Stimulated activated CD4-positive, alpha-beta T cell treated with anti-CD3 and anti-CD28 coated beads, Interleukin-2, amount 100 ng/mL, for 24 hours (primary cell): ENCODE measurements at regions not wholly inside any gene's neighbourhood (a gene's known extent, or its start where the extent isn't known, plus 50 kb on each side); places are given as distances from the start of the nearest gene placed in this dataset.
A peak's percentile ranks its signal among the peaks of the same experiment; 100 is the strongest.
"Not testable (repeated sequence)": the region's sequence is repeated elsewhere in the genome, so short reads cannot be mapped to it uniquely, and the experiment has no call there.

Source experiments
- DNase-seq, 2 donors: peaks; one replicate each; pipeline ENCODE4 v3.0.0-alpha.2; 2020

DNA sequence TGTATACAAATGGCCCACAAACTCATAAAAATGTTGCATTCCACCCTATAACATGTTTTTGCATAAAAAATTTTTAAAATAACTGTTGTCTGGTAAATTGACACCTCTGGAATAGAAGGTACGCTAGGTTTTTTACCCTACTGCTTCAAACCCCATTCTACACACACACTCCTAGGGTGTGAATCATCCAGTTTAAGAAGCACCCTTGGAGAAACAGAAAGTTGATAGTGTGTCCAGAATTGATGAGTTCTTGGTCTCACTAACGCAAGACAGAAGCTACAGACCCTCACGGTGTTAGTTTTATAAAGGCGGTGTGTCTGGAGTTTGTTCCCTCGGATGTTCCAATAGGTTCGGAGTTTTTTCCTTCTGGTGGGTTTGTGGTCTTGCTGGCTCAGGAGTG is 158.5 kb downstream of the KLRB1 start:
- DNase-seq = no peak

DNA sequence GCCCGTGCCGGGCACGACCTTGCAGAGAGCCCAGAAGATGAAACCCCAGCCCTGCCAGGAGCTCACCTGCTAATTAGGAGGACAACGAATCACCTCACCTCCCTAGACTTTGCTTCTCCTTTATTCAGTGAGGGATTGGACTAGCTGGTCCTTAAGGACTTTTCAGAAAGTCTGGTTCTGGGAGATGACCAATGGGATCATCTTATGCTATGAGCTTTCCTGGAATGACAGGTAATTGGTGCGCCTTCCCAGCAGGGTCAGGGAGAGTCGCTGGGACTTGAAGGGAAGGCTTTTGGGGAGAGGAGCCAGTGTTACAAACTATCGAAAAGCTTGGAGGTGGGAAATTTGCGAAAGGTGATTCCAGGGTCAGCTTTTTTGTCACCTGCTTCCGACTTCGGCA is 159.1 kb downstream of the KLRB1 start:
- not testable (repeated sequence) for DNase-seq

DNA sequence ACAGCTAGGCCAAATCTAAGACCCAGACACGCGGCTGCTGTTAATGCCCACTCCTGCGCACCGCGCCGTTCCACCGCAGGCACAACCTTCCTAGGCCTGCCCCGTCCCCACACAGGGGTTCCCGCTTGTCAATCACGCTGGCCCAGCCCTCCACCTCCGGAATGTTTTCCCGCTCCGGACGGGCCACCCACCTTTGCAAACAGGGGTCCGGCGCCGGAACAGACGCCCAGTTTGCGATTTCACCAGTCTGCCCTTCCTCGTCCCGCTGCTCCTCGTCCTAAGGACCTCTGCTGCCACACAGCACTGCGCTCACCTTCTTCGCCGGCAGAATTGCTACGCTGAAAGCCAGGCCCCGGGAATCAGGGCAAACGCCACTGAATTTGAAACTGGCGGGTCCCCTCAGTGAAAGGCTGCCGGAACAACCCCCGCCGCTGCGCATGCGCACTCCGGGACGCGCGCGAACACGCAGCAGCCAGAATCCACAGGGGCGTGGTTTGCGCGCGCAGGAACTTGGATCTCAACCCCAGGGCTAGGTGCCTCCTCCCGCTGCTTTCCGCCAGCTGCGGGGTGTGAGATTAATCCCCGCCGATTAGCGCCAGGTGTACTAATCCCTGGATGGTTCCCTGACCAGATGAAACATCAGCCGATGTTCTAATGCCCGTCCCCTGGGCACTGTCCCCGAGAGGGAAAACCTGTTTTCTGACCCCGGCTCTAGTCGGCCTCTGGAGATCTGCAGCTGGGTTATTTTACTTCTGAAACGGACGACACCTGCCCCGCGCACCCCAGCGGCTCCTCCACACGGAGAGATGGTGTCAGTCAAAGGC is 159.7 kb downstream of the KLRB1 start:
- peak; percentile 91 to 92 for DNase-seq

DNA sequence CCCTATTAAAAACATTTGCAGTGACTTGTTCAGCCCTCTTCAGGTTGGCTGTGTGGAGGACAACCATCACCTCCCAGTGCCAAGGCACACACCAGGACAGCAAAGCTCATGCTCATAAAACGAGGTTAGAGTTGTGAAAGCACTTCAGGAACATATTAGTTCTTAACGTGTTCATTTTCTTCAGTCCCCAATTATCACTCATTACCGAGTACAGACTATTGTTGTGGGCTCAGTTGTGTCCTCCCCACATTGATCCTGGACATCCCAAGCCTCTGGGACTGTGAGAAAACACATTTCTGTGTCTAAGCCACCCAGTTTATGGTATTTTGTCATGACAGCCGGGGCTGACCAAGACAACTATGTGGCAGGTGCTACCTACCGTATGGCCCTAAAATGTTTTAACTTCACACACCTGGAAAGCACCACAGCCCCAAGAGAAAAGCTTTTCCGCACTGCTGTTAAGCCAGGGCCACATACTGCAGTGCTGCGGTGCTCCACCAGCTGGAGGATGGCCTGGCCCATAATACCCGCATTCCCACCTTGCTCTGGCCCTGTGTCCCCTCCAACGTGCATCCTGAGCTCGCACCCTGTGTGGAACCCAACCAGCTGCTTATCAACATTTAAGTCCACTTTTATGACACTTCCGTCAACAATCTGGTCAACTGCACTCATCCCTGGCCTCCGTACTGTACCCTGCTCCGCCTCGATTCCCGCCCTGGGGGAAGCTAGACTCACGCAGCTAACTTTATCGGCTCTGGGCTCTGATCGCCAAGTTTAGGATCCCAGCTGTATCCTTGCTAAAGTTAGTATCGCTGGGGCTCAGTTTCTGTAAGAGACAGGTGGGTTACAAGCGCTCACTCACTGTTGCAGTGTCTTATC is 160.6 kb downstream of the KLRB1 start:
- peak in 1 of 2 donors; percentile 30 for DNase-seq

DNA sequence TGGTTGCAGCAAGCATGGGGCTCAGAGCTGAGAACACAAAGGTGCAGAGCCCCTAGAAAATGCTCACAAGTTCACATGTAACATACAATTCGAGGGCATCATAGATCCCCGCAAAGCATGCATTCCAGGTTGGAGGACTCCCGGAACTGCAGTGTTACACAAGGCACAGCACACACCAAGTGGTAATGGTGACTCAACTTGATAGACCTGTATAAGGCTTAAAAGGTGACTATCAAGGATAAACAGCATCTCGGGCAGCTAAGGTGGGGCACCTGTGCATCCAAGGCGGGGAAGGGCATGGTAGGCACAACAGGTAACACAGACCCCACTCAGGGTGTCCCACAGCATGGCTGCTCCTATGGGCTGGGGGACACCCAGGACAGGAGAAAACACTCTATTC is 167.3 kb downstream of the KLRB1 start:
- DNase-seq = not testable (repeated sequence)

DNA sequence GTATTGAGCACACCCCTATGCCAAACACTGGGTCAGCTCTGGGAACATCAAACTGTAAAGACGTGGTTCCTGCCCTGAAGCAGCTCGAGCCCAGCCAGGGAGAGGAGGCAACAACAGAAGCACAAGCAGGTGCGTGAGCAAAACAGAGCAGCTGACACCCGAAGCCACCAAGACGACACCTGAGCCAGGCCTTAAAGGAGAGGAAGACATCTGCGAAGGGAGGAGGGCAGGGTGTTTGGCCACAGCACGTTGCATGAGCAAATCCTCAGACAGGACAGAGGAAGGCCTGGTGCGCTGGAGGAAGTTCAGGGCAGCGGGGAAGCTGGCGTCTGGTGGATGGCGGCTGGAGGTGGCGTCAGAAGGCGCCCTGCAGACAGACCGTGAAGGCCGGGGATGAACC is 172.0 kb downstream of the KLRB1 start:
- DNase-seq = not testable (repeated sequence)

DNA sequence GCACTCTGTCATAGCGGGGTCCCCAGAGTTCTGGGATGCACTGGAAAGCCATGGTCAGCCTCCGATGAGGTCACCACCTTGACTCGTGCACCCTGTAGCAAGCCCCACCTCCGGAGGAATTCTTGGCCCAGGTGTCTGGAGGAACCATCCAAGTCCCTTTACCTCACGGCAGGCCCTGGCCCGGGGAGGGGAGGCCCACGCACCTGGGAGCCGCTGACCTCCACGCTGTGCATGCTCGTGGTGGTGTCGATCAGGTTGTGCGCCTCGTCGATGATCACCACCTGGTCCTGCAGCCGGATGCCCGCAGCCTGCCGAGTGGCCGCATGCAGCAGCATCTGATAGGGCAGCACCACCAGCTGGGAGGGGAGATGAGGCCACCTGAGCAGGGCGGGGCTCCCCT is 177.3 kb downstream of the KLRB1 start:
- DNase-seq = not testable (repeated sequence)

DNA sequence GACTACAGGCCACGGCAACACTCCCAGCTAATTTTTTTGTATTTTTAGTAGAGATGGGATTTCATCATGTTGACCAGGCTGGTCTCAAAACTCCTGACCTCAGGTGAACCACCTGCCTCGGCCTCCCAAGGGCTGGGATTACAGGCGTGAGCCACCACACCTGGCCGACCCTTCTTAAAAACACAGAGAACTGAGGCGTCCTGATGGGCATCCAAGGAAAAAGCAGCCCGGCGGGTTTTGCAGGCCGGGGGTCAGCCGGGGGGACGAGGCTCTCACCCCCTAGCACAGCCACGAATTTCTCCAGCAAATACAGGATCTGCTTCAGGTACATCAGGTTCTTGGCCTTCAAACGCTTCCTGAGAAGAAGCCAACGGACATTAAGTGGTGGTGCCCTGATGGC is 178.9 kb downstream of the KLRB1 start:
- DNase-seq = not testable (repeated sequence)

DNA sequence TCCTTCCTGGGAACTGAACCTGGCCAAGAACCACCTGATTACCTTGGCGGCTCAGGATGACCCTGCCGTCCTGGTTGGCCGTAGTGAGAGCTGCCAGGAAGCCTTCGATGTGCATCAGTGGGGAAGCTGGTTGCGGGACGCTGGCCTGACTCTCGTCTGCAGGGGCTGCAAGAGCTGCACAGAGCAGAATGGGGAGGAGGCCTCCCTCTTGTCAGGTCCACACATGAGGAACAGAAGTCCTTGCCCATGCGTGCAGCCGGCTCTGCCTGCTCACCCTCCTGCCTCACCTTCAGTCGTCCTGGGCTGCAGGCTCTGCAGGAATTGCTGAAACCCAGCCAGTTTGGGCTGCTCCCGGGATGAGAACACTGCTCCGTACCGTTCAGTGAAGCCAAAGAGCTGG is 182.3 kb downstream of the KLRB1 start:
- not testable (repeated sequence) for DNase-seq

DNA sequence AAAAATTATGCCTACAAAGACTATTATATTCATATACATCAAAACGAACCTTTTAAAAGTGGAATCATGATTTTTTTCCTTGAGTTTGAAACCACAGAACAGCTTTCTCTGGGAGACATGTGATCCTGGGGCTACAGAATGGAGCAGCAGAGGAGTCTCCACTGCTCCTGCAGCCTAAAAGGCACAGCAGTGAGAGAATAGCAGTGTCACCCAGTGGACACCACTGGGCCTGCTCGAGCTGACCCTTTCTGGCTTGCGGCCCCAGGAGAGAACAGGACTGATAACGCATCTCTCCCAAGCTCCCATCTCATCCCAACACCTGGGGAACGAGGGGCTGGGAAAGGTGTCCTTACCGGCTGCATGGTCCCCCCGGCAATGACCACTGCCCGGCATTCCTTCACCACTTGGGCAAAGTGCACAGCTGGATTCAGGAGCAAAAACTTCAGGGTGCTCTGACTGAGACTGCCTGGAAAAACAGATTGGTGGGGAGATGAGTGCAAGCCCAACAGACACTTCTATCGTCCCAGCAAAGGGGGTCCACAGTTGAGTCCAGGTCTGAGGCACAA is 183.5 kb downstream of the KLRB1 start:
- not testable (repeated sequence) for DNase-seq

DNA sequence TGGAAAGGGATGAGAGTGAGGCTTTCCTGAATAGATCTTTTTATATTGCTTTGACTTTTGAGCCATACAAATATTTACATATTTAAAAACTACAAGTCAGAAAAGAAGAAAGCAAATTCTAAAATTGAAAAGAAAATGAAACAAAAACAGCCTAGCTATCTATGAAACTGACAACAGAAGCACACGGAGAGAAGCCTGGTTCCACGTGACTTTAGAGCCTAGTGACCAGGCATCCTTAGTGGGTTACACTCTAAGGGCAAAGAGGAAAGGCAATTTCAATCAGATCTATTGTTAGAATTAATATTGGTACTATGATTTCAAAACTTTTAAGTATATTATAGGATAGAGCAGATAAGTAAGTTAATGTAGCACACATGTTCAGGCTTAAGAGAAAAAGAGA is 185.0 kb downstream of the KLRB1 start:
- DNase-seq = not testable (repeated sequence)

DNA sequence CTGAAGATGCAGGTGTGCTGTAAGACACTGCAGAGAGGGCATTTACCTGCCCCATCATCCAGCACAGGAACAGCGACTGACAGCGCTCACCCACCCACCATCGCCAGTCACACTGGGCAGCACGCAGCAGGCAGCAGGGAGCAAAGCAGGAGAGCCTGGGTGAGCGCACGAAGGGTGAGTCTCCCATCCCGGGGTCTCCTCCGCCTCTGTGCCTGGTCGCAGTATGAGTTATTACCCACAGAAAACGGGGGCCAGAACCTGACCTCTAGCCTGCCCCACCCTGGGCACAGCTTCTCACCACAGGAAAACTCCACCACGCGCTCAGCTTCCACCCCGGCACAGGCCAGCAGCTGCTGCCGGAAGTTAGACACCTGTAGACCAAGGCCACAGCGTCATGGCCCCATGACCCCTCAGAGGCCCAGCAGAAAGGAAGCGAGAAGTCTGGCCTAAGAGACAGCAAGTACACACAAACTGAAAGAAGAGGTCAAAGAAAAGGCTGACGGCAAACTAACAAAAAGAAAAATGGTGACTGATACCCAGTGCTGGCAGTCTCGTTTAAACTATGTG is 186.1 kb downstream of the KLRB1 start:
- DNase-seq = not testable (repeated sequence)

DNA sequence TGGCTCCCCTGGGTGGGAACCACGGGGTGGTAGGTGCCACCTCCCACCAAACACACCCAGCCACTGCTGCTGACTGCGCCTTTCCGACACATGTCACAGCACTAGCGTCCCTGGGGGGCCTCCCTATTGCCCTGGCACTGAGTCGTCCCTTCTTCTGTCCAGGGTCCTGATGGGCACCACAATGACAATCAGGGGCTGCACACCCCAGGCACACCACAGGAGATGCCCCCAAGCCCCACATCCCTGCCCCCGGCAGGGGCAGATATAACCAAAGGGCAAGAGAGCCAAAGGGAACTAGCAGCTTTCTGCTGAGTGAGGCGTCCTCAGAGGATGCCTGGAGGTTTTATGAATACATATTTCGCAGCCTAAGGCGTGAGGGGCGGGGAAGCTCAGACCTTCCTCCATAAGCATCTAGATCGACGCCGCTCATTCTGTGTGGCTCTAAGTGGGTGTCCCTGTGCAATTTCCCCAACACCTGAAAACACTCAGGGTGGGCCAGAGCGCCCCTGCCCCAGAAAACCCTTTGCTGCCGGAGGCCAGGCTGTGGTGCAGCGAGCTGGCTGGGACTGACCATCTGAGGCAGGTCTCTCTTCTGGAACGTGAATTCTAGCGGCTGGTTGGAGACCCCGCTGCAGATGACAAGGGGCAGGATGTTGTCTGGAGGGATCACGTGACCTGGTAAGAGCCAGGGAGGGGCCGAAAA is 186.7 kb downstream of the KLRB1 start:
- not testable (repeated sequence) for DNase-seq

DNA sequence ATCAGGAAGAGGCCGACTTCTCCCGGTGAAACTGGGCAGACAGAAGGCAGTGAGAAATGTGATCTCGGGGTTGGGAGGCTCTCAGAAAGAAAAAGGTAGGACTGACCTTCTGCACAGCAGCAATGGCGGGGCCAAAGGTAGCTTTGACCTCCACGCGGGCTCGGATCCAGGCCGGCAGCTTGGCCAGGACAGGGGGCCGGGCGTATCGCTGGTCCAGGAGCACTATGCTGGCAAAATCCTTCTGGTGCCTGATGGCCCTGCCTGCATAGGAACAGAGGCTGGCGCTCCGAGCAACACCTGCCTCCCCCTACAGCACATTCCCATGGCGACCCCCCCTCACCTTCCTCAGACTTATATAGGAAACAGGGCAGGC is 189.1 kb downstream of the KLRB1 start:
- DNase-seq = not testable (repeated sequence)

DNA sequence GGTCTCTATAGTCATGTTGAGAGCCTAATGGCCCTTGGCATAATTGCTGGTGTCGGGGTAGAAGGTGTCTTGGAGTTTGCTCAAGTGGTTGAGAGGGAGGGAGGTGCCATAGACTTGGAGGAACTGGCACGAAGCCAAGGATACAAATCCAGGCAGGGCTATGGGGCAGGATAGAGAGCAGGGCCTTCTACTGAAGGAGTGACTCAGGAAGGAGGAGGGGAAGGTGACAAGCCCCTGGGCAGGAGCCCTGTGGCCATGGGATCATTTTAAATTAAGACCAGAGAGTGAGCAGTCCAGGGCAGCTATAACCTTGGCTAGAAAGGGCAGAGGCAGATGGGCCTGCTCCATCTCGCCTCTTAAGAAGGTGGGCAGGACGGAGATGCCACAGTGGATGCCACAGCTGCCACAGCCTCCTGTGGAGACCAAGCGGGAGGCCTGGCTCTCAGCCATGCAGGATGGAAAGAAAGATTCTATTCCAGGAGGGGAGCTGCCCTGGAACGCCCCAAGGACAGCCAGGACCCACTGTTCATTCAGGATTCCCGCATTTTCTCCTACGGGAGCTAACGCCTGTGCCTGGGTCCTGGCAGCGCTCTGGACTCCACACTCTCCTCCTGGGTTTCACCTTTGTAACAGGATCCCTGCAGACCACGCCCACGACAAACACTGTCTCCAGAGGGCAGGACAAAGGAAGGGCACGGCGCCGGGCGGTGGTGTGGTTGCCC is 189.6 kb downstream of the KLRB1 start:
- not testable (repeated sequence) for DNase-seq

DNA sequence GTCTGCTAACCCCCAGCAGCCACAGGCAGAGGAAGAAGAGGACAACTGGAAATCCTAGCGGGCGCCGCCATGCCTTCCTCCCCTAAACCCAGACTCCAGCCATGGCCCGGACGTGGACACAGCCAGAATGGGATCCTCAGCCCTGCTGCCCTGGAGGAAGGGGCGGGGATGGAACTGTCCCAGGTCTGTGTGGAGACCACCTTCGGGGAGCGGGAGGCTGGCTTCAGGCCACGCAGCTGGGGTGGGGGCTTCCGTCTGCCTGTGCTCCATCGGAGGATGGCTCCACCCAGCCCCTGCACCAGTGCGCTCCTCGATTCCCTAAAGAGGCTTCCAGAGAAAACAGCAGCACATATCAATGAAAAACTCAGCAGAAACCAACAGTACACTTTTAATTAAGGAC is 190.4 kb downstream of the KLRB1 start:
- DNase-seq = not testable (repeated sequence)

DNA sequence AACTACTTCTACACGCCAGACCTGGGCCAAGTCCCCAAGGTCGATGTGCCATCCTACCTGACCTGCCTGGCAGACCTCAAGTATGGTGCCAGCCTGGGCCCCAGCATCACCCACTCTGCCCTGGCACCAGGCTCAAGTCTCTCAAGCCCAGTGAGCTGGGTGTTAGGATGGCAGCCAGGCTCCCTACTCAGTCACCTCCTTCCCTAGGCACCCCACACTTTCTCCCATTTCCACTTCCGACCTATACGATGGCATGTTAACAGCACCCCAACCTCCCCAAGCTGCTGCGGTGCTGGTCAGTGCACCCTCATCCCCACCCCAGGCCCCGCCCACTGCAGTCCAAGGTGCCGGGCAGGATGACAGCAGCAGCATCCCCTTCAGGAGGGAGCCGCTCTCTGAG is 191.4 kb downstream of the KLRB1 start:
- DNase-seq = not testable (repeated sequence)

DNA sequence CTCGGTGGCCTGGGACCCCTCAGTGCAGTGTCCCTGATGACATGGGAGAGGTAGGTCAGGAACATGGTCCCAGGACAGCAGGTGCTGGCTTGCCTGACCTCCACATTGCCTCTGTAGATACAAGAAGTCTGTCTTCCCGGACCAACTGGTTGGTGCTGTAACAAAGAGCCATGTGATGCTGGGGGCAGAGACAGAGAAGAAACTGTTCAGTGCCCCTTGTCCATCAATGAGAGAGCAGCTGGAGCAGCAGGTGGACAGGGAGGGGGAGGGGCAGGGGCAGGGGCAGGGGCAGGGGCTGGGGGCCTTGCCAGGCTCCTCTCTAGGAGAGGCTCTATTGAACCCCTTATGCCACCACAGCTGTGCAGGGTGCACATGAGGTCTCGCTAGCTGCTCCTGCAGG is 191.8 kb downstream of the KLRB1 start:
- DNase-seq = not testable (repeated sequence)

DNA sequence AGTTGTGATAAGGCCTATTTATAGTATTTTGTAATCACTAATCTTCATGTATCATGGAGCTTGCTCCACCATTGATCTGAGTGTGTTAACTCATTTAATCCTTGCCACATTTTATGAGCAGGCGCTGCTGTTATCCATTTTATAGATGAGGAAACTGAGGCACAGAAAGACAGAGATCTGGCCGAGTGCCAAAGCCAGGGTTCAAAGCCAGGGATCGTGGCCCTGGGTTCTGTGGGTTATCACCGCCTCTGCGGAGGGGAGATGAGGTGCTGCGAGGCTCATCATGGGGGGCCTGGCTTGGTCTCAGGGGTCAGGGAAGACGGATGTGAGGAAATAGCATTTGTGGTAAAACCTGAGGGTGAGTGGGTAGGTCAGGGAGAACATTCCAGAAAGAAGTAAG is 193.9 kb downstream of the KLRB1 start:
- not testable (repeated sequence) for DNase-seq

DNA sequence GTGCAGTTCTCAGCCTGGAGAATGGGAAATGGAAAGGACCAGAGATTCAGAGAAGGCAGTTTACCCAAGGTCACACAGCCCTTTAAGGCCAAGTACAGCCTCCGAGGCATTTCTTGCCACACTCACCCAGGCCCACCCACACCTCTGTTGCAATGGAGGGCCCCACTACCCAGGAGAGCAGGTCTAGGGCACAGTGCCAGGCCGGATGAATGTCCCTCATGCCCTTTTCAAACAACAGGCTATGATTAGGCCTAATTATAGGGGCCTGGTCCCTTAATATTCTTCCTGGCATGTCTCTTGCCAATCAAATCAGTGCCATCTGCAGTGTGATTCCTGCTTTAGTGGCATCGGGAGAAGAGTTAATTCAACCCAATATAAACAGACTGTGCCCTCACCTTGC is 195.3 kb downstream of the KLRB1 start:
- not testable (repeated sequence) for DNase-seq

DNA sequence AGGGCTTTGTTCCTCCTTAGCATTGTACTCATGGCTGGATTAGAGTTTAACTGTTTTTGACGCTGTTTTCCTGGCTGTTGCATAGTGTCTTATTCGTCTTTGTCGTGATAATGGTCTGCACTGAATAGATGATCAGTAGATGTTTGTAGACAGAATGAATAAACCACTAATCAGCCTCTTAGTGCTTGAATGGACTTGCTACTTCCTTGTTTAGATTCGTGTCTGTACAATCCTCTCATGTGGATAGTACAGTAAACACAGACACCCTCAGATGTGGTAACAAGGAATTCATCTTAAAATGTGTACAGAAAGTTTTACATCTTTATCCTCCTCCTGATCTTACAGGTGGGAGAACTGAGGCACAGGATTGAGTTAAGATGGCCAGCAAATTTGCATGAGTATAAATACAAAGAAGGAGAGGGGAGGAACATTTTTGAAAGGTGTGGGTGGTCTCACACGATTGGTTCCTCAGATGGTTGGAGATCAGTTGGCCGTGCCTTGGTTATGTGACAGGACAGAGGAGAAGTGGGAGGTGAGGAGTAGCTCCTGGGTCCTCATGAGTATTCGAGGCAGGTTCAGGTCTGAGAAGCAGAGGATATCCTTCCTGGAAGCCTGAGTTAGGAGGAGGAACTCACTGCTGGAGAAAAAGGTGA is 196.0 kb downstream of the KLRB1 start:
- DNase-seq = not testable (repeated sequence)
